ENCODE measurements at regions not wholly inside any gene's neighbourhood (a gene's known extent, or its start where the extent isn't known, plus 50 kb on each side); places are given as distances from the start of the nearest gene placed in this dataset.

- no peak for TF ChIP-seq EZH2 (IDR thresholded peaks at IDR 0.05; ENCODE audit: borderline replicate concordance, low read length)
- TF ChIP-seq, protein P1, sequence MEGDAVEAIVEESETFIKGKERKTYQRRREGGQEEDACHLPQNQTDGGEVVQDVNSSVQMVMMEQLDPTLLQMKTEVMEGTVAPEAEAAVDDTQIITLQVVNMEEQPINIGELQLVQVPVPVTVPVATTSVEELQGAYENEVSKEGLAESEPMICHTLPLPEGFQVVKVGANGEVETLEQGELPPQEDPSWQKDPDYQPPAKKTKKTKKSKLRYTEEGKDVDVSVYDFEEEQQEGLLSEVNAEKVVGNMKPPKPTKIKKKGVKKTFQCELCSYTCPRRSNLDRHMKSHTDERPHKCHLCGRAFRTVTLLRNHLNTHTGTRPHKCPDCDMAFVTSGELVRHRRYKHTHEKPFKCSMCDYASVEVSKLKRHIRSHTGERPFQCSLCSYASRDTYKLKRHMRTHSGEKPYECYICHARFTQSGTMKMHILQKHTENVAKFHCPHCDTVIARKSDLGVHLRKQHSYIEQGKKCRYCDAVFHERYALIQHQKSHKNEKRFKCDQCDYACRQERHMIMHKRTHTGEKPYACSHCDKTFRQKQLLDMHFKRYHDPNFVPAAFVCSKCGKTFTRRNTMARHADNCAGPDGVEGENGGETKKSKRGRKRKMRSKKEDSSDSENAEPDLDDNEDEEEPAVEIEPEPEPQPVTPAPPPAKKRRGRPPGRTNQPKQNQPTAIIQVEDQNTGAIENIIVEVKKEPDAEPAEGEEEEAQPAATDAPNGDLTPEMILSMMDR (IDR thresholded peaks at IDR 0.05; ENCODE audit: low read length): no peak
- Histone ChIP-seq H3K9me2 (ENCODE audit: low read depth, low read length) (no peaks in the 10 kb centered on the region), H3K4me3 (ENCODE audit: low read depth, low read length, poor library complexity, severe bottlenecking) (no peak overlapping the region), H3K27ac (ENCODE audit: low read depth, low read length, poor library complexity, severe bottlenecking) (no peak overlapping the region), H4K20me1 (ENCODE audit: insufficient read depth, low read length) (no peaks in the 10 kb centered on the region), H3K4me2 (ENCODE audit: low read length) (no peak overlapping the region), H3F3A (ENCODE audit: insufficient read depth, low read length) (no peaks in the 10 kb centered on the region), H2AFZ (ENCODE audit: low read length) (no peak overlapping the region), H3K9ac (ENCODE audit: low read length) (no peak overlapping the region), H3K9me3 (ENCODE audit: low read length) (no peaks in the 10 kb centered on the region), H3K27me3 (ENCODE audit: insufficient read depth, low read length) (no peaks in the 10 kb centered on the region), H3K79me2 (ENCODE audit: insufficient read depth, low read length) (no peaks in the 10 kb centered on the region), H3K4me1 (ENCODE audit: insufficient read depth, low read length, severe bottlenecking) (no peaks in the 10 kb centered on the region), H3K36me3 (ENCODE audit: insufficient read depth, low read length) (no peaks in the 10 kb centered on the region)
These were observed 824.8 kb downstream of the ADGRL2 start for GRCh38 chr1:82625537-82625936.

DNA sequence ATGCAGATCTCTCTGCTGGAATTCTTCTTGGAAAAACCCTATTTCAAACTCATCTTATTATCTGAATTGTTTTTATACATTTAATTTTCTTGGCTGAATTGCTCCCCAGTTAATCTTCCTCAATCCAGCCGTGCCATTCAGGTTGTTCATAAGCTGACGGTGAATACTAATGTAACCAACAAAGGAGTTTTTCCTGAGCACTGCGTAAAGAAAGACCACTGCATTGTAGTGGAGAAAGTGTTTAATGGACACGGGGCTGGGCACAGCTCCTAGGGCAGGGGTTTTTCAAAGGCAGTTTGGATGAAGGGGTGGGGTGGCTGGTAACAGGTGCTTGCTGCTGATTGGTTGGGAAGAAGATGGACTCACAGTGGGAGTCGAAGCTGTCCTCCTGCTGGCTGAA is 820.3 kb downstream of the ADGRL2 start:
- no peaks in the 10 kb centered on the region for H3K27me3 ChIP-seq (ENCODE audit: insufficient read depth, low read length)
- no peak overlapping the region for H3K4me2 ChIP-seq (ENCODE audit: low read length)
- H3F3A ChIP-seq (ENCODE audit: insufficient read depth, low read length): no peaks in the 10 kb centered on the region
- no peak overlapping the region for H3K9ac ChIP-seq (ENCODE audit: low read length)
- H2AFZ ChIP-seq (ENCODE audit: low read length): no peak overlapping the region
- H3K9me3 ChIP-seq (ENCODE audit: low read length): no peaks in the 10 kb centered on the region
- no peak overlapping the region for H3K4me3 ChIP-seq (ENCODE audit: low read depth, low read length, poor library complexity, severe bottlenecking)
- no peaks in the 10 kb centered on the region for H3K4me1 ChIP-seq (ENCODE audit: insufficient read depth, low read length, severe bottlenecking)
- H3K9me2 ChIP-seq (ENCODE audit: low read depth, low read length): no peaks in the 10 kb centered on the region
- no peaks in the 10 kb centered on the region for H3K79me2 ChIP-seq (ENCODE audit: insufficient read depth, low read length)
- no peaks in the 10 kb centered on the region for H4K20me1 ChIP-seq (ENCODE audit: insufficient read depth, low read length)
- no peak overlapping the region for H3K27ac ChIP-seq (ENCODE audit: low read depth, low read length, poor library complexity, severe bottlenecking)
- no peaks in the 10 kb centered on the region for H3K36me3 ChIP-seq (ENCODE audit: insufficient read depth, low read length)
- TF ChIP-seq, protein P1 (IDR thresholded peaks at IDR 0.05; ENCODE audit: low read length): no peak
- TF ChIP-seq EZH2 (IDR thresholded peaks at IDR 0.05; ENCODE audit: borderline replicate concordance, low read length): no peak

DNA sequence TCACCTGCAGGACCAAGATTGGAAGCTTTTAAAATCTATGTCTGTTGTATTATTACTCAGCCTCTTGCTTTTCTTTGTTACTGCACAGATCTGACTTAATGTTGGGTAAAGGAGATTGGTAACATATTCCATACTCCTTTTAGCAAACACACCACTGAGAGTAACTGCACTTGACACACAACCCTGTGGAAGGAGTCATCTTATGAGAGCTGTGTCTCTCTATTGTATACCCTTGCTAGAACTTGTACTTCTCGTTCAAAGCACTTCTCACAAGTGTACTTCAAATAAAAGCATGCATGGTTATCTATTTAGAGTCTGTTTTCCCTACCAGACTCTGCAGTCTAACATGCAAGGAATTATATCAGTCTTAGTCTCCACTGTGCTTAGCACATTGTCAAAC is 813.4 kb downstream of the ADGRL2 start:
- H4K20me1 ChIP-seq (ENCODE audit: insufficient read depth, low read length): no peaks in the 10 kb centered on the region
- H2AFZ ChIP-seq (ENCODE audit: low read length): no peak overlapping the region
- H3K4me3 ChIP-seq (ENCODE audit: low read depth, low read length, poor library complexity, severe bottlenecking): no peak overlapping the region
- H3K27me3 ChIP-seq (ENCODE audit: insufficient read depth, low read length): no peaks in the 10 kb centered on the region
- no peaks in the 10 kb centered on the region for H3K36me3 ChIP-seq (ENCODE audit: insufficient read depth, low read length)
- no peaks in the 10 kb centered on the region for H3F3A ChIP-seq (ENCODE audit: insufficient read depth, low read length)
- H3K4me2 ChIP-seq (ENCODE audit: low read length): no peak overlapping the region
- no peak overlapping the region for H3K9ac ChIP-seq (ENCODE audit: low read length)
- no peak for TF ChIP-seq EZH2 (IDR thresholded peaks at IDR 0.05; ENCODE audit: borderline replicate concordance, low read length)
- TF ChIP-seq, protein P1 (IDR thresholded peaks at IDR 0.05; ENCODE audit: low read length): no peak
- no peaks in the 10 kb centered on the region for H3K9me3 ChIP-seq (ENCODE audit: low read length)
- no peaks in the 10 kb centered on the region for H3K9me2 ChIP-seq (ENCODE audit: low read depth, low read length)
- no peaks in the 10 kb centered on the region for H3K79me2 ChIP-seq (ENCODE audit: insufficient read depth, low read length)
- no peaks in the 10 kb centered on the region for H3K4me1 ChIP-seq (ENCODE audit: insufficient read depth, low read length, severe bottlenecking)
- no peak overlapping the region for H3K27ac ChIP-seq (ENCODE audit: low read depth, low read length, poor library complexity, severe bottlenecking)
